ENCODE measurements at regions not wholly inside any gene's neighbourhood (a gene's known extent, or its start where the extent isn't known, plus 50 kb on each side); places are given as distances from the start of the nearest gene placed in this dataset.
"Not testable (repeated sequence)": the region's sequence is repeated elsewhere in the genome, so short reads cannot be mapped to it uniquely, and the experiment has no call there.

DNA sequence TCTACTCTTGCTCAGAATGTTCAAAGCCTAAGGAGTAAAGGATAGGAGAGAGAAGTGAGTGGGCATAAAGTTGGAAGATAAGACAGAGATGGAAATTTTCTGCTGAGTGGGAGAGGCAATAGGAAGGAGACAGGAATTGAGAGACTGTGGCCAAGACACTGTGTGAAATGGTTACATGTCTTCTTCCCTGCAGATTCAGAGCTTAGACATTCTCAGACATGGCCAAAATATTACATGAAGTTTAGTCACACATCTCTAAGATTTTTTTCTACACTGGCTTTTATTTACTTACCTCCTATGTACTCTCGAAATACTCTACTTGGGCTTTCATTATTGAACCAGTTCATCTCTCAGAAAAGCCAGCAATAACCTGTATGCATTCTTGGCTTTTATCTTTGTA lies 363.0 kb upstream of the FANCL start:
- Histone ChIP-seq H3K27me3 (ENCODE audit: low read depth, low read length) (no peaks in the 10 kb centered on the region), H3K4me1 (ENCODE audit: control insufficient read depth in 1 of 2, insufficient read depth in 2 of 2, low read length in 2 of 2) (no peaks in the 10 kb centered on the region), H3K9me3 (ENCODE audit: control insufficient read depth in 1 of 2, low read length in 2 of 2) (no peaks in the 10 kb centered on the region), H3K4me3 (ENCODE audit: low read depth in 1 of 2, low read length in 2 of 2) (no peak overlapping the region), H3K36me3 (ENCODE audit: control insufficient read depth in 1 of 2, insufficient read depth in 2 of 2, low read length in 2 of 2) (no peaks in the 10 kb centered on the region), H3K27ac (ENCODE audit: low read length) (no peak overlapping the region)

DNA sequence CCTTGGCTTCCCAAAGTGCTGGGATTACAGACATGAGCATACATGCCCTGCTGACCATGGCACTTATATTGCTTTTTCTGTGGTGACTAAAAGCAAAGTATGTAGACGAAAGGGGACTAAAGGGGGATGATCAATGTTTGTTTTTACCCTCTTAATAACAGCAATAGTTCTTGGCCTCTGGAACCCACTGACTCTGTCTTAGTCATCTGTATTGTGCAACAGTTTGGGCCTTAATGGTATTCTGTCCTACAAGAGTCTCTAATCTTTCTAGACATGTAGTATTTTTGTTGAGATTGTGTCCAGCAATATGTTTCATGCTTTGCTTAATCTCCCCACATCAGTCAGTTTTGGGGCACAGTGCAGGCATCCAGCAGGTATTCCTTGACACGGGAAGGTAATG lies 359.9 kb upstream of the FANCL start:
- no peaks in the 10 kb centered on the region for H3K27me3 ChIP-seq (ENCODE audit: low read depth, low read length)
- no peaks in the 10 kb centered on the region for H3K9me3 ChIP-seq (ENCODE audit: control insufficient read depth in 1 of 2, low read length in 2 of 2)
- no peak overlapping the region for H3K4me3 ChIP-seq (ENCODE audit: low read depth in 1 of 2, low read length in 2 of 2)
- no peaks in the 10 kb centered on the region for H3K4me1 ChIP-seq (ENCODE audit: control insufficient read depth in 1 of 2, insufficient read depth in 2 of 2, low read length in 2 of 2)
- H3K27ac ChIP-seq (ENCODE audit: low read length): no peak overlapping the region
- no peaks in the 10 kb centered on the region for H3K36me3 ChIP-seq (ENCODE audit: control insufficient read depth in 1 of 2, insufficient read depth in 2 of 2, low read length in 2 of 2)

- H3K4me1 ChIP-seq (ENCODE audit: control insufficient read depth in 1 of 2, insufficient read depth in 2 of 2, low read length in 2 of 2): no peaks in the 10 kb centered on the region
- no peaks in the 10 kb centered on the region for H3K36me3 ChIP-seq (ENCODE audit: control insufficient read depth in 1 of 2, insufficient read depth in 2 of 2, low read length in 2 of 2)
- no peaks in the 10 kb centered on the region for H3K9me3 ChIP-seq (ENCODE audit: control insufficient read depth in 1 of 2, low read length in 2 of 2)
- H3K27ac ChIP-seq (ENCODE audit: low read length): no peak overlapping the region
- H3K27me3 ChIP-seq (ENCODE audit: low read depth, low read length): no peaks in the 10 kb centered on the region
- H3K4me3 ChIP-seq (ENCODE audit: low read depth in 1 of 2, low read length in 2 of 2): no peak overlapping the region
Observed at GRCh38 chr2:58598171-58598570, 357.0 kb upstream of the FANCL start.

DNA sequence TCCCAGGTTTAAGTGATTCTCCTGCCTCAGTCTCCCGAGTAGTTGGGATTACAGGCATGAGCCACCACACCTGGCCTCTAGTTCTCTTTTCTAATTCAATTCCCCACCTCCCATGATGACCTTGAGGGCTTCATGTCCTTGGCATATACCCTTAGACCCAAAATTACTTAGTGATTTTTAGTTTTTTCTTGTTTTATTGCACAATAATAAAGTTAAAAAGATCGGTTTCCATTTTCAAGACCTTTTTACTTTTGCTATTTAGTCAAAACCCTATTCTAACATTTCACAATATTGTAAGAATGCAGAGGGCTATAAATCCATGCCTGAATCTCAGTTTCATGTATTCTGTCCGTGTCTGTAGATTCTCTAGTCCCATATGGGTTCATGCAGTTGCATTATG lies 354.6 kb upstream of the FANCL start:
- Histone ChIP-seq H3K27me3 (ENCODE audit: low read depth, low read length) (no peaks in the 10 kb centered on the region), H3K4me1 (ENCODE audit: control insufficient read depth in 1 of 2, insufficient read depth in 2 of 2, low read length in 2 of 2) (no peaks in the 10 kb centered on the region), H3K4me3 (ENCODE audit: low read depth in 1 of 2, low read length in 2 of 2) (no peak overlapping the region), H3K36me3 (ENCODE audit: control insufficient read depth in 1 of 2, insufficient read depth in 2 of 2, low read length in 2 of 2) (no peaks in the 10 kb centered on the region), H3K9me3 (ENCODE audit: control insufficient read depth in 1 of 2, low read length in 2 of 2) (no peaks in the 10 kb centered on the region), H3K27ac (ENCODE audit: low read length) (no peak overlapping the region)

GRCh38 chr2:58594762-58595161 lies 353.6 kb upstream of the FANCL start:
- no peaks in the 10 kb centered on the region for H3K36me3 ChIP-seq (ENCODE audit: control insufficient read depth in 1 of 2, insufficient read depth in 2 of 2, low read length in 2 of 2)

DNA sequence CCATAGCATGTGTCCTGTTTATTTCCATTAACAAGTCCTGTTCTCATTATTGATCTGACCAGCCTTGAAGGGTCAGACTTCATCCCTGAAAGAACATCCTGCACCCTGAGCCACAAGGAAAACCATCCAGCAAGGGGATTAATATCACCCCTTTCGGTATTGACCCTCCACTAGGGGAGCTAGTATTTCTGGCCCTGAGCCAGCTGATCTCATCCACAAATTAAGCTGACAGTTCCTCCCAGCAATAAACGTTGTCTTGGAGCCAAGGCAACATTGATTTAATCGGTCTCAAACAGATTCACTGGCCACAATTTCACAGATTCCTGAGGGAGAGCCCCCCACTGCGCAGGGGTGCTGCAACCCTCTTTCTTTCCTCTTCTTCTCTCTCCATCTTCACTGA lies 353.1 kb upstream of the FANCL start:
- Histone ChIP-seq H3K27ac (ENCODE audit: low read length) (no peak overlapping the region), H3K27me3 (ENCODE audit: low read depth, low read length) (no peaks in the 10 kb centered on the region), H3K4me1 (ENCODE audit: control insufficient read depth in 1 of 2, insufficient read depth in 2 of 2, low read length in 2 of 2) (no peaks in the 10 kb centered on the region), H3K36me3 (ENCODE audit: control insufficient read depth in 1 of 2, insufficient read depth in 2 of 2, low read length in 2 of 2) (no peaks in the 10 kb centered on the region), H3K9me3 (ENCODE audit: control insufficient read depth in 1 of 2, low read length in 2 of 2) (no peaks in the 10 kb centered on the region), H3K4me3 (ENCODE audit: low read depth in 1 of 2, low read length in 2 of 2) (no peak overlapping the region)

More at GRCh38 chr2:58594762-58595161, 353.6 kb upstream of the FANCL start:
- Histone ChIP-seq H3K4me1 (ENCODE audit: control insufficient read depth in 1 of 2, insufficient read depth in 2 of 2, low read length in 2 of 2) (no peaks in the 10 kb centered on the region), H3K4me3 (ENCODE audit: low read depth in 1 of 2, low read length in 2 of 2) (no peak overlapping the region), H3K27ac (ENCODE audit: low read length) (no peak overlapping the region), H3K9me3 (ENCODE audit: control insufficient read depth in 1 of 2, low read length in 2 of 2) (no peaks in the 10 kb centered on the region), H3K27me3 (ENCODE audit: low read depth, low read length) (no peaks in the 10 kb centered on the region)

DNA sequence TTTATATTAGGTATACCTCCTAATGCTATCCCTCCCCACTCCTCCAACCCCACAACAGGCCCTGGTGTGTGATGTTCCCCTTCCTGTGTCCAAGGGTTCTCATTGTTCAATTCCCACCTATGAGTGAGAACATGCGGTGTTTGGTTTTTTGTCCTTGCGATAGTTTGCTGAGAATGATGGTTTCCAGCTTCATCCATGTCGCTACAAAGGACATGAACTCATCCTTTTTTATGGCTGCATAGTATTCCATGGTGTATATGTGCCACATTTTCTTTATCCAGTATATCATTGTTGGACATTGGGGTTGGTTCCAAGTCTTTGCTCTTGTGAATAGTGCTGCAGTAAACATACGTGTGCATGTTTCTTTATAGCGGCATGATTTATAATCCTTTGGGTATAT lies 345.1 kb upstream of the FANCL start:
- H3K9me3 ChIP-seq (ENCODE audit: control insufficient read depth in 1 of 2, low read length in 2 of 2); H3K4me1 ChIP-seq (ENCODE audit: control insufficient read depth in 1 of 2, insufficient read depth in 2 of 2, low read length in 2 of 2); H3K27me3 ChIP-seq (ENCODE audit: low read depth, low read length); H3K27ac ChIP-seq (ENCODE audit: low read length); H3K4me3 ChIP-seq (ENCODE audit: low read depth in 1 of 2, low read length in 2 of 2); H3K36me3 ChIP-seq (ENCODE audit: control insufficient read depth in 1 of 2, insufficient read depth in 2 of 2, low read length in 2 of 2): not testable (repeated sequence)

DNA sequence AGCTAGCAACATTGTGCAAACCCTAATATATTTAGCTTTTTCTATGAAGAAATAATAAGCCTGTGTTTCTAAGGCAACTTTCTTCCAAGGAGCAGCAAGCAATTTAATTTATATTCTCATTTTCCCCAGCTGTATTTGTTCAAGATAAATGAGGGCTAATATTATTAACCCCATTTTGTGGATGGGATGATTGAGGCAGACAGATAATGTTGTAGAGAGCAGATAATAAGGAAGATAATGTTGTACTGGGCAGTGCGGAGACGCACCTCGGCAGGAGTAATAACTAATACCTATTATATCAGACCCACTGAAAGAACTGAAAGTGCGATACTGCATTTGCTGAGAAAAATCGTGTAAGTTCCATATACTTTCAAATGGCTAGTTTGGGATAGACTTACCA lies 344.1 kb upstream of the FANCL start:
- H3K9me3 ChIP-seq (ENCODE audit: control insufficient read depth in 1 of 2, low read length in 2 of 2): no peaks in the 10 kb centered on the region
- H3K27me3 ChIP-seq (ENCODE audit: low read depth, low read length): no peaks in the 10 kb centered on the region
- H3K36me3 ChIP-seq (ENCODE audit: control insufficient read depth in 1 of 2, insufficient read depth in 2 of 2, low read length in 2 of 2): no peaks in the 10 kb centered on the region
- no peak overlapping the region for H3K27ac ChIP-seq (ENCODE audit: low read length)
- H3K4me1 ChIP-seq (ENCODE audit: control insufficient read depth in 1 of 2, insufficient read depth in 2 of 2, low read length in 2 of 2): no peaks in the 10 kb centered on the region
- no peak overlapping the region for H3K4me3 ChIP-seq (ENCODE audit: low read depth in 1 of 2, low read length in 2 of 2)

DNA sequence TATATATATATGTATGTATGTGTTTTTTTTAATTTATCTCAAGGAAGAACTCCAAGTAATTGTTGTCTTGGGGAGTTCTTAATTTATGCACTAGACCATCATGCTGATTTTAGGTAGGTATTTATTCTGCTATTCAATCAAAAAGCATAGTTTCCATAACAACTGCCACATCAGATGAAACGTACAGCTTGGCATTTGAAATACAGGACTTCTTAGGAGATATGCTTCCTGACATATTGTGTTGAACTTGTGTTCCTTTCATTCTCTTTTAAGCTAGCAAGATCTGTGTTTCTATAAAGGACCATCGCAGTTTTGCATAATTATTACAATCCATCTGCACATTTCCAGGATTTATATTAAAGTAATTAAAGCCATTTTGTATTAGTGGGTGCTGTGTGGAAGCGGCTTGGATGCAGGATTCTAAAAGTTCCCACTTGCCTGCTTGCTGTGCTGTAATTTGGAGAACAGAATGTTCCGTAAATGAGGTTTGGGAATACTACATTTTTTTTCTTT lies 343.5 kb upstream of the FANCL start:
- Histone ChIP-seq H3K4me3 (ENCODE audit: low read depth in 1 of 2, low read length in 2 of 2) (no peak overlapping the region), H3K27ac (ENCODE audit: low read length) (no peak overlapping the region), H3K36me3 (ENCODE audit: control insufficient read depth in 1 of 2, insufficient read depth in 2 of 2, low read length in 2 of 2) (no peaks in the 10 kb centered on the region), H3K9me3 (ENCODE audit: control insufficient read depth in 1 of 2, low read length in 2 of 2) (no peaks in the 10 kb centered on the region), H3K27me3 (ENCODE audit: low read depth, low read length) (no peaks in the 10 kb centered on the region), H3K4me1 (ENCODE audit: control insufficient read depth in 1 of 2, insufficient read depth in 2 of 2, low read length in 2 of 2) (no peaks in the 10 kb centered on the region)

- H3K27me3 ChIP-seq (ENCODE audit: low read depth, low read length): no peaks in the 10 kb centered on the region
- no peak overlapping the region for H3K4me3 ChIP-seq (ENCODE audit: low read depth in 1 of 2, low read length in 2 of 2)
- no peaks in the 10 kb centered on the region for H3K9me3 ChIP-seq (ENCODE audit: control insufficient read depth in 1 of 2, low read length in 2 of 2)
- H3K27ac ChIP-seq (ENCODE audit: low read length): no peak overlapping the region
- no peaks in the 10 kb centered on the region for H3K36me3 ChIP-seq (ENCODE audit: control insufficient read depth in 1 of 2, insufficient read depth in 2 of 2, low read length in 2 of 2)
- no peaks in the 10 kb centered on the region for H3K4me1 ChIP-seq (ENCODE audit: control insufficient read depth in 1 of 2, insufficient read depth in 2 of 2, low read length in 2 of 2)
Observed at GRCh38 chr2:58578276-58578675, 337.2 kb upstream of the FANCL start.

- H3K27ac ChIP-seq (ENCODE audit: low read length): no peak overlapping the region
- no peaks in the 10 kb centered on the region for H3K4me1 ChIP-seq (ENCODE audit: control insufficient read depth in 1 of 2, insufficient read depth in 2 of 2, low read length in 2 of 2)
- H3K27me3 ChIP-seq (ENCODE audit: low read depth, low read length): no peaks in the 10 kb centered on the region
- H3K9me3 ChIP-seq (ENCODE audit: control insufficient read depth in 1 of 2, low read length in 2 of 2): no peaks in the 10 kb centered on the region
- H3K36me3 ChIP-seq (ENCODE audit: control insufficient read depth in 1 of 2, insufficient read depth in 2 of 2, low read length in 2 of 2): no peaks in the 10 kb centered on the region
- H3K4me3 ChIP-seq (ENCODE audit: low read depth in 1 of 2, low read length in 2 of 2): no peak overlapping the region
Observed at GRCh38 chr2:58574873-58575272, 333.7 kb upstream of the FANCL start.

GRCh38 chr2:58572731-58573130 lies 331.6 kb upstream of the FANCL start:
- H3K36me3 ChIP-seq (ENCODE audit: control insufficient read depth in 1 of 2, insufficient read depth in 2 of 2, low read length in 2 of 2): no peaks in the 10 kb centered on the region
- no peaks in the 10 kb centered on the region for H3K9me3 ChIP-seq (ENCODE audit: control insufficient read depth in 1 of 2, low read length in 2 of 2)
- no peak overlapping the region for H3K27ac ChIP-seq (ENCODE audit: low read length)
- H3K4me1 ChIP-seq (ENCODE audit: control insufficient read depth in 1 of 2, insufficient read depth in 2 of 2, low read length in 2 of 2): no peaks in the 10 kb centered on the region
- H3K4me3 ChIP-seq (ENCODE audit: low read depth in 1 of 2, low read length in 2 of 2): no peak overlapping the region
- no peaks in the 10 kb centered on the region for H3K27me3 ChIP-seq (ENCODE audit: low read depth, low read length)
